ENCODE measurements at regions not wholly inside any gene's neighbourhood (a gene's known extent, or its start where the extent isn't known, plus 50 kb on each side); places are given as distances from the start of the nearest gene placed in this dataset.
A peak's percentile ranks its signal among the peaks of the same experiment; 100 is the strongest.

DNA sequence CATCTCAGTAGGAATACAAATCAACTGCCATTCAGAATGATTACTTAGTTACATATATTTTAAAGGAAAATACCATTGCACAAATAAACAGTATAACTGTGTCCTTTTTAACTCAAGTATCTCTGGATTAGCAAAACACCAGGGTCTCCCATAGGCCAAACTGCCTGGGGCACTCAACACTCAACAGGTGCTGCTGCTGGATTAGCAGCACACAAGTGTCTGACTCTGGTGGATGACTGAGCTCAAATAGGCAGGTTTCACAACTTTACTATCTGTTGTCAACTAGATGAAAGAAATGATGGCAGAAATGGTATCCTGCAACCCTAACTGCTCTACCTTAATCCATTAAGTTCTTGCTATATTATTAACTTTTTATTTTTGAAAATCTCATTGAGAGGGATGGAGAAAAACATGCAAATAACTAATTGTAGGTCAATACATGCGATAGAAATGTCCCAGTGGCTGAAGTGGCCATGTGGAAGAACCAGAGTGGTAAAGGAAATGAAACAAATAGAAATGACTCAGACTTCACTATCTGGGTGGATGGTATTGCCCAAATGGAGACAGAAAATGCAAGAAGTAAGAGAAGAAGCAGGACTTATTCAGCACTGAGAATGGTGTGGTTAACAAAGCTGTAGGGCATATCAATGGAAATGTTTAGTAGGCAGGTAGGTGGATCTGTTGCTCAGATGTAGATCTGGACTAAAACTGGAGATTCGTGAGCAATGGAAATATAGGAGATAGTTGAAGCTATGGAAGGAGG is 90.8 kb upstream of the CCDC190 start:
- no peak for ATAC-seq (ENCODE audit: low read depth in 2 of 2)
- Mint-ChIP-seq H3K27ac (no peak overlapping the region), H3K9me3 (peaks cover 0 to 3% (median 0%) of the 10 kb centered on the region in 7 donors), H3K4me3 (no peak overlapping the region), H3K36me3 (no peaks in the 10 kb centered on the region), H3K4me1 (no peaks in the 10 kb centered on the region), H3K27me3 (peaks cover 11 to 22% (median 19%) of the 10 kb centered on the region in 3 donors)
- DNase-seq: no peak

- peaks cover 0 to 3% (median 0%) of the 10 kb centered on the region in 7 donors for H3K9me3 Mint-ChIP-seq
Measured at GRCh38 chr1:162950187-162950586, 89.2 kb upstream of the CCDC190 start.

GRCh38 chr1:162946701-162947100 is 85.7 kb upstream of the CCDC190 start:
- no peaks in the 10 kb centered on the region for H3K9me3 Mint-ChIP-seq
- peaks cover 5 to 11% (median 10%) of the 10 kb centered on the region in 3 donors for H3K27me3 Mint-ChIP-seq
- no peaks in the 10 kb centered on the region for H3K36me3 Mint-ChIP-seq
- no peak for ATAC-seq (ENCODE audit: low read depth in 2 of 2)
- no peak overlapping the region for H3K27ac Mint-ChIP-seq
- H3K4me1 Mint-ChIP-seq: no peaks in the 10 kb centered on the region
- DNase-seq: no peak
- no peak overlapping the region for H3K4me3 Mint-ChIP-seq

More at GRCh38 chr1:162950187-162950586, 89.2 kb upstream of the CCDC190 start:
- ATAC-seq (ENCODE audit: low read depth in 2 of 2): no peak
- Mint-ChIP-seq H3K27me3 (peaks cover 9 to 23% (median 22%) of the 10 kb centered on the region in 3 donors), H3K27ac (no peak overlapping the region), H3K36me3 (no peaks in the 10 kb centered on the region), H3K4me1 (no peaks in the 10 kb centered on the region), H3K4me3 (no peak overlapping the region)
- no peak for DNase-seq

GRCh38 chr1:162944974-162945674 is 84.1 kb upstream of the CCDC190 start:
- Mint-ChIP-seq H3K4me1 (no peaks in the 10 kb centered on the region), H3K27ac (no peak overlapping the region), H3K27me3 (peaks cover 9 to 11% (median 10%) of the 10 kb centered on the region in 3 donors), H3K4me3 (no peak overlapping the region), H3K9me3 (no peaks in the 10 kb centered on the region), H3K36me3 (no peaks in the 10 kb centered on the region)
- ATAC-seq (ENCODE audit: low read depth in 2 of 2): no peak
- no peak for DNase-seq

GRCh38 chr1:162943622-162944021 is 82.6 kb upstream of the CCDC190 start:
- H3K4me1 Mint-ChIP-seq: no peaks in the 10 kb centered on the region
- H3K27me3 Mint-ChIP-seq: peaks cover 10 to 17% (median 11%) of the 10 kb centered on the region in 3 donors
- no peak overlapping the region for H3K4me3 Mint-ChIP-seq
- no peaks in the 10 kb centered on the region for H3K36me3 Mint-ChIP-seq
- no peaks in the 10 kb centered on the region for H3K9me3 Mint-ChIP-seq
- ATAC-seq (ENCODE audit: low read depth in 2 of 2) (no peak), DNase-seq (no peak)
- no peak overlapping the region for H3K27ac Mint-ChIP-seq

- Mint-ChIP-seq H3K4me1 (no peaks in the 10 kb centered on the region), H3K27me3 (peaks cover 10 to 17% (median 11%) of the 10 kb centered on the region in 3 donors), H3K4me3 (no peak overlapping the region), H3K36me3 (no peaks in the 10 kb centered on the region), H3K9me3 (no peaks in the 10 kb centered on the region), H3K27ac (no peak overlapping the region)
- ATAC-seq (ENCODE audit: low read depth in 2 of 2) (no peak), DNase-seq (no peak)
Measured at GRCh38 chr1:162942916-162943559, 82.1 kb upstream of the CCDC190 start.

DNA sequence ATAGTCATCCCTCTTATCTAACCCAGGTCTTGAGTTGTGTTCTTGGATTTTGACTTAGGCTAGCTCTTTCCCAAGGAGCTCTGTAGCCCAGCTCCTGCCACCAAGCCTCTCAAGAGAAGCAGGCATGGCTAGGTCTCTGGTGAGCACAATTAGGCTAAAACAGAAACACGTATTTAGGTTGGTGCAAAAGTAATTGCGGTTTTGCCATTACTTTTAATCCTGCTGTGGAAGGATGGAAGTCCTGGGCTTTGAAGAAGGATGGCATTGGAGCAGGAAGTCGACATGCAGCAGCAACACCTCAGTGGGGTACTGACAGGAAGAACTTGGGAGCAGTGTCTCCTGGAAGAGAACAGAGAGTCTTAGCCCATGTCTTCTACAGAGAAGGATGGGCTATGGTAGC is 80.0 kb upstream of the CCDC190 start:
- Mint-ChIP-seq H3K27me3 (peaks cover 0 to 24% (median 0%) of the 10 kb centered on the region in 3 donors), H3K4me1 (no peaks in the 10 kb centered on the region), H3K27ac (no peak overlapping the region), H3K4me3 (no peak overlapping the region), H3K9me3 (no peaks in the 10 kb centered on the region), H3K36me3 (no peaks in the 10 kb centered on the region)
- no peak for DNase-seq
- no peak for ATAC-seq (ENCODE audit: low read depth in 2 of 2)

DNA sequence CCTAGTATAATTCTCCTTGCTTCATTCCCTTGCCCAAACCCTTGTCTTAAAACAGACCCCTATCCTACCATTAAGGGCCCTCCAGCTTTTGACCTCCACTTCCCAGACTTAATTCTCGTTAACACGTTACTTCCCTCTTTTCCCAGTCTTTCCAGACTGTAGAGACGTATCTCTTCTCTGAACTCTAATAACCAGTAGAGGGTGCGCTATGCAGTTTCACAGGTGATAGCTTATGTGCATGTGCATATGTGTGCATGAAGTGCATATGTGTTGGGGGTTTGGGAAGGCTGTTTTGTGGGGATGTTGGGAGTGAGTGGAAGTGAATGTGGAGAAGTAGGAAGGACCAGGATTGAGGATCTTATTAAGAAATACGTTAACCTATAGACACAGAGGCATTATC is 78.1 kb upstream of the CCDC190 start:
- ATAC-seq (ENCODE audit: low read depth in 2 of 2): no peak
- Mint-ChIP-seq H3K4me3 (no peak overlapping the region), H3K27ac (no peak overlapping the region), H3K27me3 (peaks cover 10 to 32% (median 11%) of the 10 kb centered on the region in 3 donors), H3K36me3 (no peaks in the 10 kb centered on the region), H3K9me3 (no peaks in the 10 kb centered on the region), H3K4me1 (no peaks in the 10 kb centered on the region)
- DNase-seq: no peak

- DNase-seq: no peak
- no peaks in the 10 kb centered on the region for H3K9me3 Mint-ChIP-seq
- peaks cover 10 to 27% (median 11%) of the 10 kb centered on the region in 3 donors for H3K27me3 Mint-ChIP-seq
- ATAC-seq (ENCODE audit: low read depth in 2 of 2): no peak
- H3K27ac Mint-ChIP-seq: no peak overlapping the region
- H3K36me3 Mint-ChIP-seq: no peaks in the 10 kb centered on the region
- no peaks in the 10 kb centered on the region for H3K4me1 Mint-ChIP-seq
- no peak overlapping the region for H3K4me3 Mint-ChIP-seq
Measured at GRCh38 chr1:162937716-162938395, 76.9 kb upstream of the CCDC190 start.

DNA sequence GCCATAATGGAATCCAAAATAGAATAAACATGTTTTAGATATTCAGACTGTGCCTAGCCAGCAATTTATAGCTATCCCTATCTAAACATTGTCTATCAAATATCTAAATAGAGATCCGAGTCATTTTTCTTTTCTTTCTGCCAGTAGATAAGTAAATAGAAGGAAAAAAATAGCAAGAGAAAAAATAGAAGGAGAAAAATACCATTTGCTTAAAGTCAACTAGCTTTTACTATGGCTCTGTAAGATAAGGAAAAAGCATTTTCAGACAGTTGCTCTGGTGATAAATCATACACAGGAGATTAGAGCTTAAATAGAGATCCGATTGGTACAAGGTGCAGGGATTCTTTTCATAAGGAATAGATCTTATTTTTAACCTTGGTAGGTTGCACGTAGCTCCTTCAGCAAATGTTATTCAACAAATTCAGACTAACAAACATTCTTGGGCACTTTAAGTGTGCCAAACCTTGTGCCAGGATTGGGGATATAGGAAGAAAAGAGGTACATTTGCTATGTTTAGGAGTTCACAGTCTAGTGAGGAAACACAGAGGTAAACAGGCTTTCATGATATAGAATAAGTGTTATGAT is 70.1 kb upstream of the CCDC190 start:
- H3K9me3 Mint-ChIP-seq: no peaks in the 10 kb centered on the region
- H3K36me3 Mint-ChIP-seq: no peaks in the 10 kb centered on the region
- DNase-seq (no peak), ATAC-seq (ENCODE audit: low read depth in 2 of 2) (no peak)
- no peaks in the 10 kb centered on the region for H3K4me1 Mint-ChIP-seq
- H3K27ac Mint-ChIP-seq: no peak overlapping the region
- peaks cover 17 to 32% (median 21%) of the 10 kb centered on the region in 3 donors for H3K27me3 Mint-ChIP-seq
- no peak overlapping the region for H3K4me3 Mint-ChIP-seq

GRCh38 chr1:162930532-162930931 is 69.6 kb upstream of the CCDC190 start:
- H3K4me3 Mint-ChIP-seq: no peak overlapping the region
- peaks cover 17 to 36% (median 21%) of the 10 kb centered on the region in 3 donors for H3K27me3 Mint-ChIP-seq
- H3K27ac Mint-ChIP-seq: no peak overlapping the region
- ATAC-seq (ENCODE audit: low read depth in 2 of 2) (no peak), DNase-seq (no peak)
- no peaks in the 10 kb centered on the region for H3K9me3 Mint-ChIP-seq
- H3K36me3 Mint-ChIP-seq: no peaks in the 10 kb centered on the region
- H3K4me1 Mint-ChIP-seq: no peaks in the 10 kb centered on the region

DNA sequence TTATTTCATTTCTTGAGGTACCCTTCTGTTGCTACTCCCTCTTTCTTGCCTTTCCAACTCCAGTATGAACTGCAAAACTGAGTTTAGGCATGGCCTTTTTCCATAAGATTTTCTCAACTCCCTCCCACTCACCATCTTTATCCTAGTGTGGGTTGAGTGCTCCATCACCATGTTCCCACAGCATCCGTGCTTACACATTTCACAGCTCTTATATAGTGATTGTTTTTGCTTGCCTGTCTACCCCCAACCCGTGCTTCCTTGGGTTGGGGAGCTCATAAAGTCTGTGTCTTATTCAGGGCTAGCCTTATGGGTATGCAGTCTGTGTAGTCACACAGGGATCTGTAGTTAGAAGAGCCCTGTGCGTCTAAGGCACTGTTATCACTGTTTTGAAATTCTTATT is 68.2 kb upstream of the CCDC190 start:
- no peaks in the 10 kb centered on the region for H3K36me3 Mint-ChIP-seq
- no peaks in the 10 kb centered on the region for H3K4me1 Mint-ChIP-seq
- no peak overlapping the region for H3K4me3 Mint-ChIP-seq
- no peak for DNase-seq
- peaks cover 13 to 36% (median 14%) of the 10 kb centered on the region in 3 donors for H3K27me3 Mint-ChIP-seq
- ATAC-seq (ENCODE audit: low read depth in 2 of 2): no peak
- no peaks in the 10 kb centered on the region for H3K9me3 Mint-ChIP-seq
- H3K27ac Mint-ChIP-seq: no peak overlapping the region

- Mint-ChIP-seq H3K36me3 (no peaks in the 10 kb centered on the region), H3K27ac (no peak overlapping the region), H3K4me1 (no peaks in the 10 kb centered on the region), H3K27me3 (peaks cover 13 to 36% (median 14%) of the 10 kb centered on the region in 3 donors), H3K9me3 (no peaks in the 10 kb centered on the region), H3K4me3 (peak overlapping the region in 1 of 8 donors; percentile 57)
- ATAC-seq (ENCODE audit: low read depth in 2 of 2): no peak
- DNase-seq: no peak
Measured at GRCh38 chr1:162928141-162928540, 67.2 kb upstream of the CCDC190 start.
